ENCODE measurements at regions not wholly inside any gene's neighbourhood (a gene's known extent, or its start where the extent isn't known, plus 50 kb on each side); places are given as distances from the start of the nearest gene placed in this dataset.

- ChIA-PET POLR2A (no interaction called here), CTCF (no interaction called here)
- H3K4me3 ChIP-seq (ENCODE audit: low read depth, low read length), result no peak overlapping the region
- no peak for TF ChIP-seq CTCF (IDR thresholded peaks at IDR 0.05; ENCODE audit: insufficient read depth, low read length, missing control alignments)
- DNase-seq (ENCODE audit: low read depth, low spot score), result no peak
These were observed 209.7 kb upstream of the KLF4 start for GRCh38 chr9:107699231-107699630.

- no peak for TF ChIP-seq CTCF (IDR thresholded peaks at IDR 0.05; ENCODE audit: insufficient read depth, low read length, missing control alignments)
- ChIA-PET CTCF (no interaction called here), POLR2A (no interaction called here)
- no peak overlapping the region for H3K4me3 ChIP-seq (ENCODE audit: low read depth, low read length)
- DNase-seq (ENCODE audit: low read depth, low spot score), result no peak
These were observed 209.2 kb upstream of the KLF4 start for GRCh38 chr9:107698779-107699178.

DNA sequence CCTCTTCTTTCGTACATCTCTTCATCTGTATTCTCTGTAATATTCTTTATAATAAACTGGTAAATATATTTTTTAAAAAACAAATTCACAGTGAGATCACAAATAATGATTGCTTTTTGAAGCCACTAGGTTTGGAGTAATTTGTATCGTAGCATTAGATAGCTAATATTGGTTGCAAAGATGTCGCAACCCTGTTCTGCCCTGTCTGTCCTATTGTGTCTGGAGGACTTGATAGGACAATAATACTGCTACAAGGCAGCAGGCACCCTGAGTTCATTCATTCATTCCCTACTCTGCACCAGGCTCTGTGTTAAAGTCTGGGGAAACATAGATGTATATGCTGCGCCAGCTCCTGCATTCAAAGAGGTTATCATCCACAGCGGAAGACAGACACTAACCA, 206.7 kb upstream of the KLF4 start:
- H3K4me3 ChIP-seq (ENCODE audit: low read depth, low read length), result no peak overlapping the region
- no peak for DNase-seq (ENCODE audit: low read depth, low spot score)
- TF ChIP-seq CTCF (IDR thresholded peaks at IDR 0.05; ENCODE audit: insufficient read depth, low read length, missing control alignments), result no peak
- ChIA-PET CTCF (no interaction called here), POLR2A (no interaction called here)

- POLR2A ChIA-PET, result no interaction called here
- TF ChIP-seq CTCF (IDR thresholded peaks at IDR 0.05; ENCODE audit: insufficient read depth, low read length, missing control alignments), result no peak
- DNase-seq (ENCODE audit: low read depth, low spot score), result no peak
- CTCF ChIA-PET, result no interaction called here
- no peak overlapping the region for H3K4me3 ChIP-seq (ENCODE audit: low read depth, low read length)
These were observed 204.8 kb upstream of the KLF4 start for GRCh38 chr9:107694390-107694789.

DNA sequence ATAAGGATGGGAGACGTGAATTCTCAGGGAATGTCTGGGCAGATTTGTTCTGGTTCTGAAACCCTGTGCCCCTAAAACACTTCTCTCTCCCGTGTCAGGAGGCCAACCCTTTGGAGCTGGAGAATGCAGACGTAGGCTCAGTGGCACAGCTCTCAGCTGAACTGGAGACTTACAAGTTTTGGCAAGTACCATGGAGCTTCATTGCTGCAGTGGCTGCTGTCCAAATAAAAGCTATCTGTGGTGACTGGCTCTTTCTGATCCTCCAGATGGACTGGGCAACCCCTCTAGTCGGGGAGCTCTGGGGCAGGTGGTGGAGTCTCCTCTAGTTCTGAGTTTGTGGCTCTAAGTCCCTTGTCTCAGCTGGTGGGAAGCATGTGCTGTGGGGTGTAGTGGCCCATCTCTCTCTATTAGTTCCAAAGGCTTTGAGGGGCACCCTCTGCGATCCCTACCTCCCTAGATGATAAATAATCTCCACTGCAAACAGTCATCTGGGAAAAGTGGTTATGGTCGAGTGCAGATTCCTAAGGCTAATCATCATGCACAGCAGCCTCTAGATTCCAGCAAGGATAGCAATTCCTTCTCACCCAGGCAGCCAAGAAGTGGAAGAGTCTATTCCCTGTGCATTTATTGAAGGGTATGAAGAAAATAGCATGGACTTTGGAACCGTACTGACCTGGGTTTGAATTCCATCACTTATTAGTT, 204.2 kb upstream of the KLF4 start:
- CTCF ChIA-PET, result no interaction called here
- no peak for DNase-seq (ENCODE audit: low read depth, low spot score)
- POLR2A ChIA-PET, result no interaction called here
- no peak overlapping the region for H3K4me3 ChIP-seq (ENCODE audit: low read depth, low read length)
- no peak for TF ChIP-seq CTCF (IDR thresholded peaks at IDR 0.05; ENCODE audit: insufficient read depth, low read length, missing control alignments)

DNA sequence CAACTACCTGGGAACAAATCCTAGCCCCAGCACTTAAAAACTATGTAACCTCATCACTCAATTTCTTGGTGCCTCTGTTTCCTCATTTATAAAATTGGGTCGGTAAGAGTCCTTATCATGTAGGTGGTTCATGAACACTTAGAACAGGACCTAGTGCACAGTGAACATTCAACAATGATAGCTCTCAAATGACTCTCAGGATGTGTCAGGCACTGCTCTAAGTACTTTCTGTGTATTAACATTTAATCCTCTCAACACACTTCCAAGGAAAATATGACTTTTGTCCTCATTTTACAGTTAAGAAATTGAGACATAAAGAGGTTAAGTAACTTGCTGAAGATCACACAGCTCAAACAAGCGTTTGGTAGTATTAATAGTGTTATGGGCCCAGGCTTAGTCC, 202.1 kb upstream of the KLF4 start:
- DNase-seq (ENCODE audit: low read depth, low spot score), result no peak
- ChIA-PET CTCF (interaction anchor here (1.1 kb wide), 1 partner anchor 8 kb away, joined by 3 read pairs; no protein-coding TSS in a partner anchor), POLR2A (no interaction called here)
- no peak for TF ChIP-seq CTCF (IDR thresholded peaks at IDR 0.05; ENCODE audit: insufficient read depth, low read length, missing control alignments)
- no peak overlapping the region for H3K4me3 ChIP-seq (ENCODE audit: low read depth, low read length)
